ENCODE measurements at regions not wholly inside any gene's neighbourhood (a gene's known extent, or its start where the extent isn't known, plus 50 kb on each side); places are given as distances from the start of the nearest gene placed in this dataset.

- TF ChIP-seq POLR2A (IDR thresholded peaks at IDR 0.05; ENCODE audit: low read depth, low read length) (no peak), POLR2AphosphoS5 (IDR thresholded peaks at IDR 0.05; ENCODE audit: low read depth, low read length) (no peak)
Observed at GRCh38 chr13:59399513-59399912, 764.2 kb downstream of the DIAPH3 start.

All from GM12892 (cell line).